HG02973 (cell line): ENCODE measurements at regions not wholly inside any gene's neighbourhood (a gene's known extent, or its start where the extent isn't known, plus 50 kb on each side); places are given as distances from the start of the nearest gene placed in this dataset.

Experiments
- ATAC-seq: cut with Tn5 transposase; IDR thresholded peaks from one replicate; pipeline ENCODE4 v1.9.1; 2021; ENCODE audit warnings: moderate library complexity; ENCODE audit not compliant: unreplicated experiment

GRCh38 chr18:56323673-56324072 is 314.7 kb downstream of the TXNL1 start:
- no peak for ATAC-seq

DNA sequence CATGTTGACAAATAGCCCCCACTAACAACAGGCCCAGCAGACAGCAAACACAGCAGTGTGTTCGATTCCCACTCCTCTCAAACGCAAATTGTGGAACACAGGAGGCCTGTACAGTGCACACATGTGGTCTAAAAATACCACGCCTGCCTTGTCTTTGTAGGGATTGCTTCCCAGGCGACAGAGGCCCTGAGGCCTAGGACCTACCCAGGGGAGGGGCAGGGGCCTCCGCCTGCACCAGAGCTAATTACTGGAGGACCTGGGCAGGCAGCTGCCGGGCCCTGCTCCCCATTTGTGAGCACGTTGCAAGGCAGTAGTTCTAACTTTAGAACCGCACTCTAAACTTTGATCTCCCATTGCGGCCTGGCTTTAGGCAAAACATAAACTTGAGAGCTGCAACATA is 316.0 kb downstream of the TXNL1 start:
- no peak for ATAC-seq

DNA sequence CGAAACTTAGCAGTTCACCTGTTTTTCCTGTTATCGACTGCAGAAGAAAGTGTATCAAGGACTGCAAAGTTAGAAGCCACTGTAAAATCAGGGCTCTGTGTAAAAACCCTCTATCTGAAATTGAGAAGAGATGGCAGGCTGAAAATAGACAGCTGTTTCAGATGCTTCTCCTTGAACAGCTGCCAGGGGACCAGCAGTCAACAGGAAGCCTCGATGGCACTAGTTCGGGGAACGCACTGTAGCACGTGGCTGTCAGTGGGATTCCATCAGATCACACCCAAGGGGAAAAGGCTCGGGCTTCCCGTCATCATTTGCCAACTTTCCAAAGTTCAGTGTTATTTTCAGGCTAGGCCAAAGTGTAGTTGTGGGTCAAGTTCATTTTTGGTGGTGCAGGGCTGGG is 316.9 kb downstream of the TXNL1 start:
- no peak for ATAC-seq

GRCh38 chr18:56319953-56320352 is 318.4 kb downstream of the TXNL1 start:
- ATAC-seq, result no peak

GRCh38 chr18:56316727-56317126 is 321.7 kb downstream of the TXNL1 start:
- ATAC-seq, result no peak

DNA sequence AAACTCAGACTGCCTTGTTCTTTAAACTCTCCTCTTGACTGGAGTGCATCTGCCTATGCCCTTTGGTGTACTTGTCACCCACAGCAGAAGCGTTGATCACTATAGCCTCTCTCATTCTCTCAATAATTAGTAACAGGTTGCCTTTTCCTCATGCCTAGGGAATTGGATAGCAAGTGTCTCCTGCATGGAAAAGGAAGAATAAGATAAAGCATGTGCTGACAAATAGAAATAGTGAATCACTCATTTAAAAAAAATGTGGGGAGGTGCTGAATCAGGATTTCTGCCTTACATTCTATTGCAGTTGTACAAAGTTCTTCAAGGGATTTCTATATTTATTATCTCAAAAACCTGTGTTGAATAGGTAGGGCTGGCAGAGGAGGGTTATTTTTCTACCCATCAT is 323.0 kb downstream of the TXNL1 start:
- no peak for ATAC-seq

GRCh38 chr18:56314396-56314795 is 324.0 kb downstream of the TXNL1 start:
- no peak for ATAC-seq

GRCh38 chr18:56312551-56313335 is 325.6 kb downstream of the TXNL1 start:
- ATAC-seq, result no peak

DNA sequence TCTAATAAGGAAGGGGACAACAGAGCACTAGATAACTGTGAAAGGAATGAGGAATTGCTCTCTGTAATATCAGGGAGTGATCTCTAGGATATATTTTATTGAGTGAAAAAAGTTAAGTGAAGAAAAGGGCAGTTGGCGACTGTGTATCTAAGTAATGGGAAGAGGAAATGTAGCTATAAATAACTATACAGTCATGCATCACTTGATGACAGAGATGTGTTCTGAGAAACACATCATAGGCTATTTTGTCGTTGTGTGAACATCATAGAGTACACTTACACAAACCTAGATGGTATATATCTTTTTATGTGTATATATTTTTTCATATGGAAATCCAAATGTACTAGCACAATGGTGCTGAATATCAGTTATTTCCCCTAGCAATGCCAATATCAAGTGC is 329.3 kb downstream of the TXNL1 start:
- no peak for ATAC-seq

DNA sequence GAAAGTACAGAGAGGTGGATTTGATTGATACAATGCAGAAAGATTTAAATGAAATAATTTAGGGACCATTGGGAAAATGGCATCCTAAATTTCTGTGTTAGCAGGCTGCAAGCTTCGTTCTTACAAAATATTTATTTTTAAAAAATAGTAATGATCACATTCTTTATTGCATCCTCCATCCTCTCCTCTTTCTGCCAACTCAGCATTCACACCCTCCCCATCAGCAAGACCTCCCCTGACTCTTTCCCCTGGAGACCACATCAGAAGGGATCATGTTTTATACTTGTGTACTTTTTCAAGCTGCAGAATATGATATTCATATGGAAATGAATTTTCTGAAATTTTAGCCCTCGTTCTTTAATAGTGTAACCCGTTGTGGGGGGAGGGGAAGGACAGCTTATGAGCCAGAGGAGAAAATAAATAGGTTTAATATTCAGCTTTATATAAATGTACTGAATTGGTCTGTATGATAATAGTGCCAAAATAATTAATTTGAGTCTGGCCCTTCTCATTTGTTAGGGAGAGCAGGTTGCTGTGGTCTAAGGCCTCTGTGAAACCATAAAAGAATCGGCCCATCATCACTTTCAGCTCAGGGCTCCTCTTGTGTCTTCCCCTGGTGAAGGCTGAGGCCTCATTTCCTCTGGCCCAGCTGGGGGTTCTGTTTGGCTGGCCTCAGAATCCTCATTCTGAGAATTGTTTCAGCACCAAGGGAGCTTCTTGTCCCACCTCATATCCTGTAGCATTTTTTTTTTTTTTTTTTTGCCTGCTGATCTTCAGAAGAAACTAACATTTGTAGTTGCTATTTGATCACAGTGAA is 330.8 kb downstream of the TXNL1 start:
- no peak for ATAC-seq

- ATAC-seq, result no peak
Measured at GRCh38 chr18:56306797-56307196, 331.6 kb downstream of the TXNL1 start.

GRCh38 chr18:56305583-56305982 is 332.8 kb downstream of the TXNL1 start:
- no peak for ATAC-seq

- ATAC-seq, result no peak
Measured at GRCh38 chr18:56302156-56302555, 336.2 kb downstream of the TXNL1 start.

GRCh38 chr18:56299740-56300139 is 338.7 kb downstream of the TXNL1 start:
- no peak for ATAC-seq

- ATAC-seq, result no peak
Measured at GRCh38 chr18:56298935-56299334, 339.5 kb downstream of the TXNL1 start.

- ATAC-seq, result no peak
Measured at GRCh38 chr18:56296381-56296780, 342.0 kb downstream of the TXNL1 start.

GRCh38 chr18:56294484-56295183 is 343.8 kb downstream of the TXNL1 start:
- no peak for ATAC-seq

DNA sequence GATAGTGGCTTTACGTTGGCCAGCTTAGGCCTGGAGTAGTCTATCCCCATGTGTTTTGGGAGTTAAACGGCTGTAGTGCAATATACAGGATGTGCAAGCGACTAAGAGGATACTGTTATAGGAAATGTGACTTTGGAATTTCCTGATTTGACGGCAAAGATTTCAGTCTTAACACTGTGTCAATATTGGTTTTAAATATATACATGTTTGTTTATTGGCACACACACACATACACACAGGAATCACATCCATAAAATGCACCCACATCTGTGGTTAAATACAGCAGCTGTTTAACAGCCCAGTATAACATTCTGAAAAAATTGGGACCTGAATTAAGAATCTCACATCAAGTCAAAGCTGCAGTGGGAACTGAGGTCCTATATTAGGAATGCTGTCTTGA is 347.1 kb downstream of the TXNL1 start:
- no peak for ATAC-seq

- no peak for ATAC-seq
Measured at GRCh38 chr18:56289381-56289780, 349.0 kb downstream of the TXNL1 start.

- no peak for ATAC-seq
Measured at GRCh38 chr18:56286775-56287325, 351.5 kb downstream of the TXNL1 start.

GRCh38 chr18:56285387-56286065 is 352.9 kb downstream of the TXNL1 start:
- ATAC-seq, result no peak
